PC-3 (cell line): ENCODE measurements at regions not wholly inside any gene's neighbourhood (a gene's known extent, or its start where the extent isn't known, plus 50 kb on each side); places are given as distances from the start of the nearest gene placed in this dataset.

ENCODE experiments used
- ATAC-seq: fragments of 200-7000 bp; cut with Tn5 transposase; 2 replicates; pipeline ENCODE4 v1.9.1; 2020; ENCODE audit warnings: mild to moderate bottlenecking, moderate library complexity
- BruUV-seq: library from RNA; stranded (reverse); fragments of 400-500 nt; replicated peaks from 2 replicates; lab custom pipeline; 2021; lab: Mats Ljungman, UMichigan
- CTCF ChIA-PET: fragments of 300-600 bp; sonication (Branson Sonifier 250); formaldehyde crosslinking; loops from one replicate; lab custom pipeline; 2022; ENCODE audit warnings: antibody characterized with exemption; lab: Charles Lee
- POLR2A ChIA-PET: fragments of 300-600 bp; sonication (Branson Sonifier 250); formaldehyde crosslinking; loops from one replicate; lab custom pipeline; 2022; ENCODE audit warnings: antibody characterized with exemption; ENCODE audit not compliant: unreplicated experiment; lab: Charles Lee
- DNase-seq: peaks from one replicate; pipeline ENCODE4 v3.0.0-alpha.2; 2015
- H2AFZ ChIP-seq: fragments of 300-600 bp; sonication (generic); 2 replicates; pipeline ENCODE4 v1.6.0; 2016; ENCODE audit warnings: antibody characterized with exemption, low read length
- H3F3A ChIP-seq: fragments of 300-600 bp; sonication (generic); one replicate; pipeline ENCODE4 v1.6.0; 2017; ENCODE audit warnings: antibody characterized with exemption, low read length, control low read depth, mild to moderate bottlenecking; ENCODE audit not compliant: unreplicated experiment
- H3K27ac ChIP-seq: fragments of 300-600 bp; sonication (generic); 2 replicates; pipeline ENCODE4 v1.5.1; 2016; ENCODE audit warnings: mild to moderate bottlenecking, low read length
- H3K27me3 ChIP-seq: fragments of 300-600 bp; sonication (generic); 2 replicates; pipeline ENCODE4 v1.6.1; 2016; ENCODE audit warnings: low read length, mixed read lengths
- H3K36me3 ChIP-seq: fragments of 300-600 bp; sonication (generic); 2 replicates; pipeline ENCODE4 v1.6.1; 2016; ENCODE audit warnings: low read depth, mixed run types, low read length, mixed read lengths
- H3K4me1 ChIP-seq: fragments of 300-600 bp; sonication (generic); 2 replicates; pipeline ENCODE4 v1.5.1; 2016; ENCODE audit warnings: low read length; ENCODE audit not compliant: insufficient read depth
- H3K4me2 ChIP-seq: fragments of 300-600 bp; sonication (generic); 2 replicates; pipeline ENCODE4 v1.6.0; 2016; ENCODE audit warnings: low read length
- H3K4me3 ChIP-seq: fragments of 300-600 bp; sonication (generic); 2 replicates; pipeline ENCODE4 v1.5.1; 2016; ENCODE audit warnings: mild to moderate bottlenecking, low read length, mixed read lengths
- H3K79me2 ChIP-seq: fragments of 300-600 bp; sonication (generic); 2 replicates; pipeline ENCODE4 v1.6.1; 2017; ENCODE audit warnings: low read length, mixed read lengths
- H3K9ac ChIP-seq: fragments of 300-600 bp; sonication (generic); 2 replicates; pipeline ENCODE4 v1.6.0; 2016; ENCODE audit warnings: mild to moderate bottlenecking, low read length
- H3K9me2 ChIP-seq: fragments of 300-600 bp; sonication (generic); replicated peaks from 2 replicates; pipeline ENCODE4 v1.6.1; 2016; ENCODE audit warnings: mixed run types, low read length, mixed read lengths
- H3K9me3 ChIP-seq: fragments of 300-600 bp; sonication (generic); 2 replicates; pipeline ENCODE4 v1.6.1; 2016; ENCODE audit warnings: low read length, mixed read lengths
- H4K20me1 ChIP-seq: fragments of 300-600 bp; sonication (generic); 2 replicates; pipeline ENCODE4 v1.6.1; 2016; ENCODE audit warnings: low read length, mixed read lengths
- EZH2 ChIP-seq: fragments of 300-600 bp; sonication (generic); IDR thresholded peaks from one replicate; pipeline ENCODE4 v1.6.1; 2017; ENCODE audit warnings: antibody characterized with exemption, mild to moderate bottlenecking, low read length; ENCODE audit not compliant: unreplicated experiment
- EZH2phosphoT487 ChIP-seq: fragments of 300-600 bp; sonication (generic); IDR thresholded peaks from 2 replicates; pipeline ENCODE4 v1.6.1; 2018; ENCODE audit warnings: mild to moderate bottlenecking, antibody characterized with exemption, low read length, borderline replicate concordance
- intact Hi-C: fragments of 100-400 bp; cut with micrococcal nuclease; formaldehyde crosslinking; loops from 2 replicates; pipeline ENCODE4 v1.9.0; 2023
- TF ChIP-seq, protein P1 (sequence below): fragments of 300-600 bp; sonication (generic); conservative IDR thresholded peaks from 2 replicates; pipeline ENCODE4 v1.5.1; 2017; ENCODE audit warnings: antibody characterized with exemption, low read depth, mild to moderate bottlenecking, low read length

DNA sequence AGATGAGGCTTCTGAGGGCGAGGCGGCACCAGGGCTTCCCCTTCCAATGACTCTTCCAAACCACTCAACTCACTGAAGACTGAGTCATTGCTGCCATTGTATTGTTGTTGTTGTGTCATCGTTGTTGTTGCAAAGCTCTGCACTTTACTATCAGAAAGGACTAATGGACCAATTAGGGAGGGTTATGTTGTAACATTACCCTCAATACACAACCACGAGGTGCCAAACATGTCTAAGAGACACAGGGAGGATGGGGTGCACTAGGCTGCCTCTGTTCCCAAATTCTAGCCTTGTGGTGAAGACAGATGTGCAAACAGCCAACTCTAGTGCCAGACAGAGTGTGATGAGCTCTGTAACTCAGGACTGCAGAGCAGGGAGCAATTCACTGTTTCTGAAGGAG, 1075.2 kb downstream of the UQCRFS1 start:
- ChIA-PET CTCF (no interaction called here), POLR2A (no interaction called here)
- BruUV-seq, result no TSS peak
- no peaks in the 10 kb centered on the region for H3K79me2 ChIP-seq
- H4K20me1 ChIP-seq, result no peaks in the 10 kb centered on the region
- no peaks in the 10 kb centered on the region for H3K4me1 ChIP-seq
- H3K36me3 ChIP-seq, result no peaks in the 10 kb centered on the region
- no peaks in the 10 kb centered on the region for H3F3A ChIP-seq
- H3K9ac ChIP-seq, result no peak overlapping the region
- H2AFZ ChIP-seq, result no peak overlapping the region
- H3K27me3 ChIP-seq, result no peaks in the 10 kb centered on the region
- no peaks in the 10 kb centered on the region for H3K9me2 ChIP-seq
- no peaks in the 10 kb centered on the region for H3K9me3 ChIP-seq
- intact Hi-C loops, result no loop called here
- no peak for TF ChIP-seq EZH2
- TF ChIP-seq, protein P1, sequence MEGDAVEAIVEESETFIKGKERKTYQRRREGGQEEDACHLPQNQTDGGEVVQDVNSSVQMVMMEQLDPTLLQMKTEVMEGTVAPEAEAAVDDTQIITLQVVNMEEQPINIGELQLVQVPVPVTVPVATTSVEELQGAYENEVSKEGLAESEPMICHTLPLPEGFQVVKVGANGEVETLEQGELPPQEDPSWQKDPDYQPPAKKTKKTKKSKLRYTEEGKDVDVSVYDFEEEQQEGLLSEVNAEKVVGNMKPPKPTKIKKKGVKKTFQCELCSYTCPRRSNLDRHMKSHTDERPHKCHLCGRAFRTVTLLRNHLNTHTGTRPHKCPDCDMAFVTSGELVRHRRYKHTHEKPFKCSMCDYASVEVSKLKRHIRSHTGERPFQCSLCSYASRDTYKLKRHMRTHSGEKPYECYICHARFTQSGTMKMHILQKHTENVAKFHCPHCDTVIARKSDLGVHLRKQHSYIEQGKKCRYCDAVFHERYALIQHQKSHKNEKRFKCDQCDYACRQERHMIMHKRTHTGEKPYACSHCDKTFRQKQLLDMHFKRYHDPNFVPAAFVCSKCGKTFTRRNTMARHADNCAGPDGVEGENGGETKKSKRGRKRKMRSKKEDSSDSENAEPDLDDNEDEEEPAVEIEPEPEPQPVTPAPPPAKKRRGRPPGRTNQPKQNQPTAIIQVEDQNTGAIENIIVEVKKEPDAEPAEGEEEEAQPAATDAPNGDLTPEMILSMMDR, result no peak
- TF ChIP-seq EZH2phosphoT487, result no peak
- no peak overlapping the region for H3K27ac ChIP-seq
- DNase-seq (no peak), ATAC-seq (no peak)
- H3K4me3 ChIP-seq, result no peak overlapping the region
- no peak overlapping the region for H3K4me2 ChIP-seq

DNA sequence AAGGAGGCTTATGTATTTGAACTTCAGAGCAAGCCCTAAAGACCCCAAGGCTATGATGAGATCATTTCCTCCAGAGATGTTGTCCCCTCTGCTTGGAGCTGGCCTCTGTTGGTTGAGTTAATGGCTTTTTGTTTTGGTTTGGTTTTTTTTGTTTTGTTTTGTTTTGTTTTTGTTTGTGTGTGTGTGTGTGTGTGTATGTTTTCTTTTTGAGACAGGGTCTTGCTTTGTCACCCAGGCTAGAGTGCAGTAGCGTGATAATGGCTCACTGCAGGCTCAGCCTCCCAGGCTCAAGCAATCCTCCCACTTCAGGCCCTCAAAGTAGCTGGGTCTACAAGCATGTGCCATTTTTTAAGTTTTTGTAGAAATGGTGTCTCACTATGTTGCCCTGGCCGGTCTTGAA, 1076.2 kb downstream of the UQCRFS1 start:
- no TSS peak for BruUV-seq
- Histone ChIP-seq H2AFZ (no peak overlapping the region), H4K20me1 (no peaks in the 10 kb centered on the region), H3K9me3 (no peaks in the 10 kb centered on the region), H3K9me2 (no peaks in the 10 kb centered on the region), H3K4me3 (no peak overlapping the region), H3K27me3 (no peaks in the 10 kb centered on the region), H3K79me2 (no peaks in the 10 kb centered on the region), H3K9ac (no peak overlapping the region), H3K36me3 (no peaks in the 10 kb centered on the region), H3K4me1 (no peaks in the 10 kb centered on the region), H3K4me2 (no peak overlapping the region), H3F3A (no peaks in the 10 kb centered on the region), H3K27ac (no peak overlapping the region)
- no peak for TF ChIP-seq EZH2phosphoT487
- TF ChIP-seq EZH2, result no peak
- TF ChIP-seq, protein P1, result no peak
- intact Hi-C loops, result no loop called here
- POLR2A ChIA-PET, result no interaction called here
- DNase-seq (no peak), ATAC-seq (no peak)
- CTCF ChIA-PET, result no interaction called here

DNA sequence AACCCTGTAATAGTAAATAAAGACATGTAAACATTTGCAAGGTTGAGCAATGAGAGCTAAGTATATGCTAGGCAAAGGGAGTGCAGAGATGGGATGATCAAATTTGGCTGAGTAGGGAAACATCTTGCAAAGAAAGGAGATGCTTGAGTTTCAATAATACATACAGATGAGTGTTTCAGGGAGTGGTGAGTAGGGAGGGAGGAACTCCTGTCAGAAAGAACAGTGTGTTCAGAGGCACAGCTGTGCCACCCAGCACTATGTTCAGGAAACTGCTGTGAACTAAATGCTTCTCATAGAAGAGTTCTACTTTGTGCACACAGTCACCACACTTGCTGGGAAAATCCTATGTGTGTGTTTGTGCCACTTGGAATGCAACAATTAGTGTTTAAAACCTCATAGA, 1077.1 kb downstream of the UQCRFS1 start:
- ChIA-PET CTCF (no interaction called here), POLR2A (no interaction called here)
- Histone ChIP-seq H3K9me2 (no peaks in the 10 kb centered on the region), H3K4me3 (no peak overlapping the region), H3K27ac (no peak overlapping the region), H2AFZ (no peak overlapping the region), H3K9me3 (no peaks in the 10 kb centered on the region), H3K27me3 (no peaks in the 10 kb centered on the region), H3K79me2 (no peaks in the 10 kb centered on the region), H4K20me1 (no peaks in the 10 kb centered on the region), H3K4me1 (no peaks in the 10 kb centered on the region), H3F3A (no peaks in the 10 kb centered on the region), H3K36me3 (no peaks in the 10 kb centered on the region), H3K9ac (no peak overlapping the region), H3K4me2 (no peak overlapping the region)
- BruUV-seq, result no TSS peak
- DNase-seq (no peak), ATAC-seq (no peak)
- TF ChIP-seq, protein P1, result no peak
- TF ChIP-seq EZH2, result no peak
- no peak for TF ChIP-seq EZH2phosphoT487
- intact Hi-C loops, result no loop called here
